HG02970 (cell line): ENCODE measurements at regions not wholly inside any gene's neighbourhood (a gene's known extent, or its start where the extent isn't known, plus 50 kb on each side); places are given as distances from the start of the nearest gene placed in this dataset.
"Not testable (repeated sequence)": the region's sequence is repeated elsewhere in the genome, so short reads cannot be mapped to it uniquely, and the experiment has no call there.

ENCODE experiments used
- ATAC-seq: cut with Tn5 transposase; IDR thresholded peaks from one replicate; pipeline ENCODE4 v1.9.1; 2021; ENCODE audit warnings: mild to moderate bottlenecking, moderate library complexity, moderate number of reproducible peaks; ENCODE audit not compliant: unreplicated experiment, low FRiP score

- ATAC-seq: no peak
Measured at GRCh38 chr3:168977716-168978374, 685.7 kb downstream of the MECOM start.

GRCh38 chr3:168976969-168977368 lies 686.5 kb downstream of the MECOM start:
- no peak for ATAC-seq

GRCh38 chr3:168975576-168975975 lies 687.9 kb downstream of the MECOM start:
- no peak for ATAC-seq

GRCh38 chr3:168974617-168975403 lies 688.7 kb downstream of the MECOM start:
- no peak for ATAC-seq

GRCh38 chr3:168973897-168974296 lies 689.6 kb downstream of the MECOM start:
- ATAC-seq: no peak

- no peak for ATAC-seq
Measured at GRCh38 chr3:168973206-168973605, 690.3 kb downstream of the MECOM start.

- ATAC-seq: no peak
Measured at GRCh38 chr3:168968609-168969008, 694.9 kb downstream of the MECOM start.

- ATAC-seq: no peak
Measured at GRCh38 chr3:168964736-168965135, 698.8 kb downstream of the MECOM start.

- no peak for ATAC-seq
Measured at GRCh38 chr3:168961271-168961670, 702.2 kb downstream of the MECOM start.

GRCh38 chr3:168959731-168960130 lies 703.8 kb downstream of the MECOM start:
- ATAC-seq: no peak

- ATAC-seq: no peak
Measured at GRCh38 chr3:168958466-168958865, 705.0 kb downstream of the MECOM start.

- ATAC-seq: no peak
Measured at GRCh38 chr3:168956076-168956475, 707.4 kb downstream of the MECOM start.

- ATAC-seq: no peak
Measured at GRCh38 chr3:168952551-168952950, 711.0 kb downstream of the MECOM start.

GRCh38 chr3:168951884-168952283 lies 711.6 kb downstream of the MECOM start:
- ATAC-seq: no peak

GRCh38 chr3:168951368-168951767 lies 712.1 kb downstream of the MECOM start:
- ATAC-seq: no peak

GRCh38 chr3:168950622-168951021 lies 712.9 kb downstream of the MECOM start:
- ATAC-seq: no peak

GRCh38 chr3:168939651-168940238 lies 723.8 kb downstream of the MECOM start:
- ATAC-seq: no peak

- ATAC-seq: no peak
Measured at GRCh38 chr3:168933614-168934013, 729.9 kb downstream of the MECOM start.

GRCh38 chr3:168929997-168930396 lies 733.5 kb downstream of the MECOM start:
- not testable (repeated sequence) for ATAC-seq

- ATAC-seq: no peak
Measured at GRCh38 chr3:168926426-168926825, 737.1 kb downstream of the MECOM start.

GRCh38 chr3:168925568-168925967 lies 737.9 kb downstream of the MECOM start:
- ATAC-seq: no peak

- no peak for ATAC-seq
Measured at GRCh38 chr3:168914662-168915061, 748.9 kb downstream of the MECOM start.
